AG04449 (cell line): ENCODE measurements at regions not wholly inside any gene's neighbourhood (a gene's known extent, or its start where the extent isn't known, plus 50 kb on each side); places are given as distances from the start of the nearest gene placed in this dataset.

Source experiments
- CTCF ChIA-PET: fragments of 350-600 bp; formaldehyde crosslinking; extraction: SDS; loops from one replicate; lab custom pipeline; 2021; ENCODE audit warnings: antibody characterized with exemption; lab: Yijun Ruan, JAX
- POLR2A ChIA-PET: fragments of 400-600, 350-600 bp; formaldehyde crosslinking; extraction: SDS; loops from one replicate; lab custom pipeline; 2020; ENCODE audit warnings: antibody characterized with exemption, inconsistent platforms; lab: Yijun Ruan, JAX
- DNase-seq: peaks from one replicate; pipeline ENCODE4 v3.0.0-alpha.2; 2010; ENCODE audit warnings: low read depth, low spot score
- H3K4me3 ChIP-seq: 2 replicates; pipeline ENCODE4 v1.5.1; 2011; ENCODE audit warnings: low read depth, mild to moderate bottlenecking, control low read depth, low read length
- CTCF ChIP-seq: IDR thresholded peaks from one replicate; pipeline ENCODE4 v1.5.1; 2011; ENCODE audit warnings: mild to moderate bottlenecking, moderate library complexity, low read length, control low read depth, inconsistent platforms; ENCODE audit not compliant: insufficient read depth; ENCODE audit errors: missing control alignments

- no peak for DNase-seq
- ChIA-PET CTCF (no interaction called here), POLR2A (no interaction called here)
- TF ChIP-seq CTCF = no peak
- H3K4me3 ChIP-seq = no peak overlapping the region
Observed at GRCh38 chr4:155066871-155067270, 141.6 kb upstream of the NPY2R start.

GRCh38 chr4:155071962-155072361, 136.5 kb upstream of the NPY2R start:
- POLR2A ChIA-PET = no interaction called here
- DNase-seq = no peak
- CTCF ChIA-PET = no interaction called here
- TF ChIP-seq CTCF = no peak
- no peak overlapping the region for H3K4me3 ChIP-seq

GRCh38 chr4:155072417-155072816, 136.0 kb upstream of the NPY2R start:
- CTCF ChIA-PET = no interaction called here
- DNase-seq = no peak
- no peak overlapping the region for H3K4me3 ChIP-seq
- POLR2A ChIA-PET = no interaction called here
- no peak for TF ChIP-seq CTCF

- CTCF ChIA-PET = no interaction called here
- H3K4me3 ChIP-seq = no peak overlapping the region
- POLR2A ChIA-PET = no interaction called here
- no peak for TF ChIP-seq CTCF
- no peak for DNase-seq
Observed at GRCh38 chr4:155073852-155074251, 134.6 kb upstream of the NPY2R start.

- no peak for TF ChIP-seq CTCF
- POLR2A ChIA-PET = no interaction called here
- CTCF ChIA-PET = no interaction called here
- H3K4me3 ChIP-seq = no peak overlapping the region
- DNase-seq = no peak
Observed at GRCh38 chr4:155076256-155076785, 132.1 kb upstream of the NPY2R start.

- ChIA-PET CTCF (no interaction called here), POLR2A (no interaction called here)
- H3K4me3 ChIP-seq = no peak overlapping the region
- no peak for DNase-seq
- no peak for TF ChIP-seq CTCF
Observed at GRCh38 chr4:155077452-155078229, 130.8 kb upstream of the NPY2R start.
